ENCODE measurements at regions not wholly inside any gene's neighbourhood (a gene's known extent, or its start where the extent isn't known, plus 50 kb on each side); places are given as distances from the start of the nearest gene placed in this dataset.
"Not testable (repeated sequence)": the region's sequence is repeated elsewhere in the genome, so short reads cannot be mapped to it uniquely, and the experiment has no call there.

DNA sequence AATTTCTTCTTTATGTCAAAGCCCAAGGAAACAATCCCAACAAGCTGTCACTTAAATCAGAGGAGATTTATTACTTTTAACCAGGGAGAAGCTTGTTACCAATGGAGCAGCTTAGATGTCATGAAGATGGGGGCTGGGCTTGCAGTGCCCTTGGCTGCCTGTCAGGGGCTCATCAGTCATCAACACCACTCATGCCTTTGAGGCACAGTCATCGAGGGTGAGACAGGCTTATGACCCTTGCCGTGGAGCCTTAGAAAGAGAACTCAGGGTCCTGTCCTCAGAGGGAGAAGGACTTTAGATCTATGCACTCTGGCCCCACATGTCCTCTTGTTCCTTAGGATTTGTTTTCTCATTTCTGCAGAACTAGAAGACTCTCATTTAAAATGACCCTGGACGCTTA, 318.3 kb downstream of the CBLN1 start:
- CTCF ChIA-PET = no interaction called here
- POLR2A ChIA-PET = no interaction called here
- no peaks in the 10 kb centered on the region for H3K9me3 Mint-ChIP-seq (ENCODE audit: insufficient read depth)
- H3K4me3 Mint-ChIP-seq = no peak overlapping the region
- H3K27me3 Mint-ChIP-seq (ENCODE audit: low read depth) = no peaks in the 10 kb centered on the region
- ATAC-seq = no peak
- DNase-seq = no peak
- no peaks in the 10 kb centered on the region for H3K36me3 Mint-ChIP-seq (ENCODE audit: low read depth)
- no peaks in the 10 kb centered on the region for H3K4me1 Mint-ChIP-seq (ENCODE audit: low read depth)
- H3K27ac Mint-ChIP-seq = no peak overlapping the region

DNA sequence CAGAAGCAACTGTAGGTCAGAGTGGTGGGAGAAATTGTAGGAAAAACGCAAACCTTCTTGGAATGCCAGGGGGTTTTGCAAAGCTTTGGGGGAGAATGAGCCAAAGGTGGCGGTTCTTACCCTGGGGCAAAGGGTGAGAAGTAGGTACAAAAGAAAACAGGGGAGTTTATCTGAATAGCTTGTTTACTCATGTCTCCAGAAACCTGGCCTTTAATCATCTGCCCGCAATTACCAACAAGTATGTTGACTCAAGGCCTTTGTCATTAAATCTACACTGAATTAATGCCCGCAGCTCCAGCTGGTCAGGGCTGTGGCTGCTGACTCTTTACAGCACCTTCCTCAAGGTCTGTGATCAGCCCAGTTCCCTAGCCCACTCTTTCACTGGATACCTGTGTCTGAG, 320.1 kb downstream of the CBLN1 start:
- Mint-ChIP-seq H3K27me3 (ENCODE audit: low read depth) (no peaks in the 10 kb centered on the region), H3K9me3 (ENCODE audit: insufficient read depth) (no peaks in the 10 kb centered on the region), H3K36me3 (ENCODE audit: low read depth) (no peaks in the 10 kb centered on the region), H3K4me1 (ENCODE audit: low read depth) (no peaks in the 10 kb centered on the region), H3K27ac (no peak overlapping the region), H3K4me3 (no peak overlapping the region)
- no peak for DNase-seq
- ChIA-PET CTCF (no interaction called here), POLR2A (no interaction called here)
- ATAC-seq = no peak

DNA sequence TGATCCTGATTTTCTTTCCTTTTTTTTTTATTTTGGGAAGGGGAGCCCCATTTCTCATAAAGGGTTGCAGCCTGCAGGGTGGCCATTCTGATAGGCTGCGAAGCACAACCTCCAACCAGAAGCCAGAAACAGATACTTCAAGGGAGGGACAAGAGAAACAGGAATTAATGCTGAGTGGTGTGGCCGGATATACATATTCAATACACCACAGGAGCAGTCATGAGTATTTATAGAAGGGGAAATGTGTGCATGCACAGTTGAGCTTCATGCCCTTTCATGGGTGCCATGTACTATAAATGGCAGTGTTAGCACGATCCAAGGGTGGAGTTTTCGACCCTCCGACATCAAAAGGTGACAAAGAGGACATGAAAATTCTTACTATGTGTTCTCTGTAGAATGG, 320.8 kb downstream of the CBLN1 start:
- H3K9me3 Mint-ChIP-seq (ENCODE audit: insufficient read depth) = no peaks in the 10 kb centered on the region
- ChIA-PET POLR2A (no interaction called here), CTCF (no interaction called here)
- H3K27me3 Mint-ChIP-seq (ENCODE audit: low read depth) = no peaks in the 10 kb centered on the region
- H3K4me1 Mint-ChIP-seq (ENCODE audit: low read depth) = no peaks in the 10 kb centered on the region
- H3K27ac Mint-ChIP-seq = no peak overlapping the region
- no peaks in the 10 kb centered on the region for H3K36me3 Mint-ChIP-seq (ENCODE audit: low read depth)
- no peak for ATAC-seq
- no peak for DNase-seq
- H3K4me3 Mint-ChIP-seq = no peak overlapping the region

DNA sequence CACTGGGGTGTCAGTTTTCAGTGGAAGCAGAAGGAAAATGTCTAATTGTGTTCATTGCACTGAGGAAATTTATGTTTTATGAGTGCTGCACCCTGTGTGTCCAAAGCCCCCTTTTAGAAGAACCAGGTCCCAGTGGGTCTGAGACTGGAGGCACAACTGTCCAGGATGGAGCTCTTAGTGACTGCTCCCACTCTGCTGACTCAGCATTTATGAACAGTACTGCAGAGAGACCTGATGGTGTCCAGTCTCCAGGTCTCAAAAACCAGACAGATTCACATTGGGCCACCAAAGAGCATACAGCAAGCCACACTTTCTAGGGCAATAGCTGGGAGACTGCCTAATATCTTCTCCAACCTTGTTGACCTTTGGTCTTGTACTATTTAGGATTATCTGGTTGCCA, 321.9 kb downstream of the CBLN1 start:
- no peaks in the 10 kb centered on the region for H3K36me3 Mint-ChIP-seq (ENCODE audit: low read depth)
- CTCF ChIA-PET = no interaction called here
- no peaks in the 10 kb centered on the region for H3K4me1 Mint-ChIP-seq (ENCODE audit: low read depth)
- H3K4me3 Mint-ChIP-seq = no peak overlapping the region
- POLR2A ChIA-PET = interaction anchor here (0.7 kb wide), 1 partner anchor 737 kb away, joined by 3 read pairs; no protein-coding TSS in a partner anchor
- no peak overlapping the region for H3K27ac Mint-ChIP-seq
- no peaks in the 10 kb centered on the region for H3K9me3 Mint-ChIP-seq (ENCODE audit: insufficient read depth)
- no peak for ATAC-seq
- no peak for DNase-seq
- H3K27me3 Mint-ChIP-seq (ENCODE audit: low read depth) = no peaks in the 10 kb centered on the region

DNA sequence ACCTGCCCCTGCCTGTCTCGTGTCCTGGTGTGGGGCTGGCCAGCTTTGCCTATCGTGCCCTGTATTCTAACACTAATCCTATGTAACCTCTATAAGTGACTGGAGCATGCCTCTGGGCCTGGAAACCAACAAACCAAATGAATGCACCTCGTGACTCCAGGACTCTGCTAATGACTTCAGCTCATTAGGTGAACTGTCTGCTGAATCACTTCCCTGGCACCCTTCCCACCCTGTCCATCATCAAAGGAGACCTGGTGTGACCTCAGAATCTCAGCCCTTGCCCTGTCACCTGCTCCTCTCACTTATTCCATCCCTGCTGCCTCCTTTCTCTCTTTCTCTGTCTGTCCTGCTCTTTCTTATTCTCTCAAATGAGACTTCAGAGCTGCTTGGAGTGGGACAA, 322.4 kb downstream of the CBLN1 start:
- H3K36me3 Mint-ChIP-seq (ENCODE audit: low read depth) = no peaks in the 10 kb centered on the region
- CTCF ChIA-PET = no interaction called here
- POLR2A ChIA-PET = no interaction called here
- H3K4me3 Mint-ChIP-seq = no peak overlapping the region
- H3K4me1 Mint-ChIP-seq (ENCODE audit: low read depth) = no peaks in the 10 kb centered on the region
- H3K9me3 Mint-ChIP-seq (ENCODE audit: insufficient read depth) = no peaks in the 10 kb centered on the region
- DNase-seq = no peak
- no peaks in the 10 kb centered on the region for H3K27me3 Mint-ChIP-seq (ENCODE audit: low read depth)
- H3K27ac Mint-ChIP-seq = no peak overlapping the region
- ATAC-seq = no peak

DNA sequence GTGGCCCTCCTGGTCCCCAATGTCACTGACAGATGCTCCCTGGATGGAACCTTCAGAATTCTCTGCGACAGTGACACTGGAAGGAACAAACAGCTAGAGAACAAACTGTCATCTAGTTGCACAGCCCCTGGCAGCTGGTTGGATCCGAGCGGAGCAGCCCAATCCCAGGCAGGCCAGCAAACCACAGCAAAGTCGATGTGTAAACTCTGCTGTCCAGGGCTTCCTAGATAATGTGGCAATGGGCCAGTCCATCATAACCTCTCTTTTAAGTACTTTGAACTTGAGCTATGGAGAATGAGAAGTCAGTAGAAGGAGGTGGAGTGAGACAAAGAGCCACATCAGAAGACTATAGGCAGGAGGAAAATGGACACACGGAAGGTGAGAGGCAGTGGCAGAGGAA, 323.0 kb downstream of the CBLN1 start:
- Mint-ChIP-seq H3K4me1 (ENCODE audit: low read depth) (no peaks in the 10 kb centered on the region), H3K4me3 (no peak overlapping the region), H3K27me3 (ENCODE audit: low read depth) (no peaks in the 10 kb centered on the region), H3K27ac (no peak overlapping the region), H3K9me3 (ENCODE audit: insufficient read depth) (no peaks in the 10 kb centered on the region), H3K36me3 (ENCODE audit: low read depth) (no peaks in the 10 kb centered on the region)
- DNase-seq (no peak), ATAC-seq (no peak)
- ChIA-PET POLR2A (no interaction called here), CTCF (no interaction called here)

DNA sequence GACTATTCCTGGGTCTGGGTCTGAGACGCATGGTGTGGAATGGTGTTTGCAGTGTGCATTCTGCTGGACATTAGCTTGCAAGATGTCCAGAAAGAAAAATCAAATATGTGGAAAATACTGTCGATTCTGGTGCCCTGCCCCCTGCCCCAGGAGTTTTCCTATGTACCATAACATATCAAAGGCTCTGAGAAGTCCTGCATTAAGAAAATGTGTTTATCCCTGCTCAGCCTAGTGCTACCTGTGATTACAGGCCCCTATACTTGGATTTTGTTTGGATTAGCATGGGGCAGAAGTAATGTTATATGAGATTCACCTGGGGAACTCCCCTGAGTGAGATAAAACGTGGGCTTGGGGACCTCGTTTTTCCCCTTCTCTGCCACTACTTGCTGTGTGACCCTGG, 325.0 kb downstream of the CBLN1 start:
- no peaks in the 10 kb centered on the region for H3K27me3 Mint-ChIP-seq (ENCODE audit: low read depth)
- POLR2A ChIA-PET = no interaction called here
- no peak for DNase-seq

DNA sequence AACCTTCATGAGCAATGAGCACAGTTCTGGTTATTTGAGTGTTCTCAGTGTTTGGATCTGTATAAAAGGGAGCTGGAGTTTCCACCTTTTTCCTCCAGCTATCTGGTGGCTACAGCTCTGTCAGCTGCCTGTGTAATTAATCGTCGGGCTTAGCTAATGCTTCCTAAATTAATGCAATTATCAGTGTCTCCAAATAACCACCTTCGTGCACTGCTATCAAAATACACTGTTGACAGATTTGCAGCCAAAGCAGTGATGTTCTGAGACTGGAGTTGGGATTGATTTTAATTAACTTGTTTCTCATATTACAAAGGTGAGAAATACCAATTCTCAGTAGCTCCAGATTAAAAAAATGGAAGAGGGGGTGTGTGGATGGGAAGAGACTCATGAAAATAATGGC, 325.8 kb downstream of the CBLN1 start:
- ChIA-PET POLR2A (no interaction called here), CTCF (interaction anchor here (0.8 kb wide), 1 partner anchor 10 kb away, joined by 3 read pairs; no protein-coding TSS in a partner anchor)
- H3K27ac Mint-ChIP-seq = no peak overlapping the region
- no peaks in the 10 kb centered on the region for H3K36me3 Mint-ChIP-seq (ENCODE audit: low read depth)
- DNase-seq (no peak), ATAC-seq (no peak)
- no peaks in the 10 kb centered on the region for H3K9me3 Mint-ChIP-seq (ENCODE audit: insufficient read depth)
- no peaks in the 10 kb centered on the region for H3K4me1 Mint-ChIP-seq (ENCODE audit: low read depth)
- H3K27me3 Mint-ChIP-seq (ENCODE audit: low read depth) = no peaks in the 10 kb centered on the region
- H3K4me3 Mint-ChIP-seq = no peak overlapping the region

More for the DNA sequence above, 325.0 kb downstream of the CBLN1 start:
- no peak overlapping the region for H3K27ac Mint-ChIP-seq
- H3K36me3 Mint-ChIP-seq (ENCODE audit: low read depth) = no peaks in the 10 kb centered on the region
- CTCF ChIA-PET = no interaction called here
- H3K4me1 Mint-ChIP-seq (ENCODE audit: low read depth) = no peaks in the 10 kb centered on the region
- no peak for ATAC-seq
- no peak overlapping the region for H3K4me3 Mint-ChIP-seq
- no peaks in the 10 kb centered on the region for H3K9me3 Mint-ChIP-seq (ENCODE audit: insufficient read depth)

DNA sequence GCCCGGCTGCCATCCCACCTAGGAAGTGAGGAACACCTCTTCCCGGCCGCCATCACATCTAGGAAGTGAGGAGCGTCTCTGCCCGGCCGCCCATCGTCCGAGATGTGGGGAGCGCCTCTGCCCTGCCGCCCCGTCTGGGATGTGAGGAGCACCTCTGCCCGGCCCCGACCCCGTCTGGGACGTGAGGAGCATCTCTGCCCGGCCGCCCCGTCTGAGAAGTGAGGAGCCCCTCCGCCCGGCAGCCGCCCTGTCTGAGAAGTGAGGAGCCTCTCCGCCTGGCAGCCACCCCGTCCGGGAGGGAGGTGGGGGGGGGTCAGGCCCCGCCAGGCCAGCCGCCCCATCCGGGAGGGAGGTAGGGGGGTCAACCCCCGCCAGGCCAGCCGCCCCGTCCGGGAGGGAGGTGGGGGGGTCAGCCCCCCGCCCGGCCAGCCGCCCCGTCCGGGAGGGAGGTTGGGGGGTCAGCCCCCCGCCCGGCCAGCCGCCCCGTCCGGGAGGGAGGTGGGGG, 330.0 kb downstream of the CBLN1 start:
- H3K27ac Mint-ChIP-seq; H3K4me3 Mint-ChIP-seq; H3K4me1 Mint-ChIP-seq (ENCODE audit: low read depth); H3K27me3 Mint-ChIP-seq (ENCODE audit: low read depth); H3K9me3 Mint-ChIP-seq (ENCODE audit: insufficient read depth); ATAC-seq; DNase-seq; CTCF ChIA-PET; POLR2A ChIA-PET; H3K36me3 Mint-ChIP-seq (ENCODE audit: low read depth): not testable (repeated sequence)

DNA sequence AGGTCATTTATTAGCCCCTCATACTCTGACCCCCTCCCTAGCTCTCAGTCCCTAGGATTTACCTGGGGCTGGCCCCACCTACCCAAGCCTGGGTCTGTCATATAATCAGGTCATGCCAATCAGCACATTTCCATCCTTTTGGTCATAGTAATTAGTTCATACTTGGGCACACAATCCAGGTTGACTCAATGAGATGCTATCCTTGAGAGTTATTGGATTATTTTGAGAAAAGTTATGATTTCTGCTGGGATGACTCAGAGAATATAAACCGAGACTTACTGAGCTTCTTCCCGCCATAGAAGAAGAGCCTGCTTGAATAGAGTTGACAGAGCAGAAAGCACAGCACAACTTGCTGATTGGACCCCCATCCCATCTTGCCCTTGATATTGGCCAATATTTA, 331.5 kb downstream of the CBLN1 start:
- H3K27me3 Mint-ChIP-seq (ENCODE audit: low read depth) = no peaks in the 10 kb centered on the region
- H3K9me3 Mint-ChIP-seq (ENCODE audit: insufficient read depth) = peaks cover 4% of the 10 kb centered on the region
- ATAC-seq (no peak), DNase-seq (no peak)
- H3K27ac Mint-ChIP-seq = no peak overlapping the region
- POLR2A ChIA-PET = no interaction called here
- no peaks in the 10 kb centered on the region for H3K36me3 Mint-ChIP-seq (ENCODE audit: low read depth)
- H3K4me1 Mint-ChIP-seq (ENCODE audit: low read depth) = no peaks in the 10 kb centered on the region
- H3K4me3 Mint-ChIP-seq = no peak overlapping the region
- CTCF ChIA-PET = no interaction called here

DNA sequence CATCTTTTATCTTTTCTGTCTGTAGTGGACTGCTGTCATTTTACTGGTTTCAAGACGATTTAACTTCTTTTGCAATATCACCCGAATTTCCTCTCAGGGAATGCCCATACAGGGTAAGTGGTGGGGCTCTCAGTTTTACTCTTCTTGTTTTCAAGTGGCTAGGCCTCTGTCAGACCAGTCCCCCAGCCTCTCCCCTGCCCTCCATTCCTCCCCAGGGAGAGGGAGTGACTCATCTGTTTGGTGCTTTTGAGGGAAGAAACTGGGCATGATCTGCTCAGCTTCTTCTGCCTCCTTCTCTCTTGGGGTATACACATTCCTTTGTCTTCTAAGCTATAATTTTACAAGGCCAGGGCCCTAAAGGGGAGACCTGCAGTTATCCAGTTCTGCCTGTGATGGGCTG, 332.0 kb downstream of the CBLN1 start:
- CTCF ChIA-PET = no interaction called here
- Mint-ChIP-seq H3K27me3 (ENCODE audit: low read depth) (no peaks in the 10 kb centered on the region), H3K4me3 (no peak overlapping the region), H3K9me3 (ENCODE audit: insufficient read depth) (peaks cover 4% of the 10 kb centered on the region), H3K27ac (no peak overlapping the region), H3K4me1 (ENCODE audit: low read depth) (no peaks in the 10 kb centered on the region), H3K36me3 (ENCODE audit: low read depth) (no peaks in the 10 kb centered on the region)
- no peak for DNase-seq
- ATAC-seq = no peak
- POLR2A ChIA-PET = no interaction called here

DNA sequence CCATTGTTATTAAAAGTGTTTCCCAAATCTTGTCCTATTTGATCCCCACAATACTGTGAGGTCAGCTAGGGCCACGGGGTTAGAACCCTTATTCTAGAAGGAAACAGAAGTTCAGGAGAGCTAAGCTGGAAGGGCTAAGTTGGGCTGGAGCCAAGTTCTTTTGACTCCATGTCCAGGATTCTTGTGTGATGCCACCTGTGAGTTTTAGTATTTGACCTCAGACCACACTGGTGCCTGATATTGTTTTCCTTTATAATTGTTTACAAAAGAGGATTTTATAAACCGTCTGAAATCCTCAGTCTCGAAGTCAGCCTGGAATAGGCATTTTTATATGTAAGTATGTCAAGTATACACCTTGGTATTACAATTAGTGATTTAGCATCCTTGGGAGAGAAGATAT, 332.7 kb downstream of the CBLN1 start:
- Mint-ChIP-seq H3K27ac (no peak overlapping the region), H3K9me3 (ENCODE audit: insufficient read depth) (peaks cover 4% of the 10 kb centered on the region), H3K4me3 (no peak overlapping the region), H3K4me1 (ENCODE audit: low read depth) (no peaks in the 10 kb centered on the region), H3K27me3 (ENCODE audit: low read depth) (no peaks in the 10 kb centered on the region), H3K36me3 (ENCODE audit: low read depth) (no peaks in the 10 kb centered on the region)
- CTCF ChIA-PET = no interaction called here
- POLR2A ChIA-PET = no interaction called here
- ATAC-seq (no peak), DNase-seq (no peak)

DNA sequence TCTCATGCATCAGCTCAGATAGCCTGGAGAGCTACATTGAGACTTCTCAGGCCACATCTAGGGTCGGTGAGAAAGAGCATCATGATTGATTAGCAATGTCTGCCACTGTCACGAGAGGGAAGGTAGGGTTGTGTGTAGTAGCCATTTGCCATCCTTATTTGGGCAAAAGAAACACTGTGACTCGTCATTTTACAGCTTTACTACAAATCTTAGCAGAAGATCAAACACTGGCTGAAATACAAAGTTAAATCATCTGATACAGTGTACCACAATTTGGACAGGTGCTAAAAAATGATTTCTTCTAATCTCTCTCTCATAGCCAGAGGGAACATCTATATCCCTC, 334.3 kb downstream of the CBLN1 start:
- H3K27me3 Mint-ChIP-seq (ENCODE audit: low read depth) = no peaks in the 10 kb centered on the region
- H3K27ac Mint-ChIP-seq = no peak overlapping the region
- H3K9me3 Mint-ChIP-seq (ENCODE audit: insufficient read depth) = peaks cover 4% of the 10 kb centered on the region
- CTCF ChIA-PET = no interaction called here
- H3K4me3 Mint-ChIP-seq = no peak overlapping the region
- H3K4me1 Mint-ChIP-seq (ENCODE audit: low read depth) = no peaks in the 10 kb centered on the region
- POLR2A ChIA-PET = no interaction called here
- DNase-seq (no peak), ATAC-seq (no peak)
- H3K36me3 Mint-ChIP-seq (ENCODE audit: low read depth) = no peaks in the 10 kb centered on the region

All from activated CD8-positive, alpha-beta T cell treated with anti-CD3 and anti-CD28 coated beads, Interleukin-2, amount 10 ng/mL, durations not matched to agents 7 days and 5 days (primary cell).